Putamen (tissue), 1 donor: ENCODE measurements at regions not wholly inside any gene's neighbourhood (a gene's known extent, or its start where the extent isn't known, plus 50 kb on each side); places are given as distances from the start of the nearest gene placed in this dataset.
A peak's percentile ranks its signal among the peaks of the same experiment; 100 is the strongest.
"Not testable (repeated sequence)": the region's sequence is repeated elsewhere in the genome, so short reads cannot be mapped to it uniquely, and the experiment has no call there.

Source experiments
- DNase-seq: peaks from one replicate; pipeline ENCODE4 v3.0.0-alpha.2; 2016; ENCODE audit warnings: low spot score

DNA sequence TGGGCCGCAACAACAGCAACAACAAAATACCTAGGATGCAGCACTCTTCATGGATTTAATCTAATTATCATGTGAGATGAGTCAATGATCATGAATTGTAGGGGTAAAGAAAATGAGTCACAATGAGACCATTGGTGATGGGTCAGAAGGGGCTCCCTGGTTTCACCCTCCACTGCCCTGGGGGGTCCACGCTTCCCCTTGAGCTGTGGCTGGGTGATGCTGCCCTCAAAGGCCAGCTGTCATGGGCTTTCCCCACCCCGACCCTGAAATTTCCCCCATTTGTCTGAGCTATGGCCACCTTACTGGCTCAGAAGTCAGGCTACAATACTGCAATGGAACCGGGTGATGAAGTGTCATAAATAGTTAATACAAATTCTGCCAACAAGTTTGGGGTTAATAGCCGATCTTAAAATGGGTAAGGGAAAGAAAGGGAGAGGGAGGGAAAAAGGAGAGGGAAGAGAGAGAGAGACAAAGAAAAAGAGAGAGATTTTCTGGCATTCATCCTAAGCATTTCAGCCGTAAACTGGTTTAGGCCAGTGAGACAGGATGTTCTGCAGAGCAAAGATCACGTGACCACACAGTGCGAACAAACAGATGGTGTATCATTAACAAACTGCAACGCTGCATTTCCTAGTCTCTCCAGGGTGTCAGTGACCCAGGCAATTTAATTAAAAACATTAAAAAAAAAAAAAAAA is 143.4 kb upstream of the ERRFI1 start:
- peak; percentile 7 for DNase-seq

DNA sequence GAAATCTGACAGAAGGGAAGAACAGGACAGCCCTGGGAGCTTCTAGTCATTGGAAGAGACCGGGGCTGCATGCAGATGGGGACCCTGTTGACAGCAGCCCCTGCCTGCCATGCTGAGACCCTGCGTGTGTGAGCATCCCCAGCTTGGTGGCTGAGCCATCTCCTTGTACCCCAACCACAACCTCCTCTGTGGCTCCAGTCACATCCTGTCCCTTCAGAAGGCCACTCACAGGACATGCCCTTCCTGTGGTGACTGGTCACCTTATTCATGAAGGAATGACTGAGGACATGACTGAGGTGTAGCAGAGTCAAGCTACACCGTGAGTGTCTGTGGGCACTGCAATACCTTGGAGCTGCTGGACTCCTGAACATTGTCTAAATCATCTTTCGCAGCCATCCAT is 141.8 kb upstream of the ERRFI1 start:
- DNase-seq, result no peak

DNA sequence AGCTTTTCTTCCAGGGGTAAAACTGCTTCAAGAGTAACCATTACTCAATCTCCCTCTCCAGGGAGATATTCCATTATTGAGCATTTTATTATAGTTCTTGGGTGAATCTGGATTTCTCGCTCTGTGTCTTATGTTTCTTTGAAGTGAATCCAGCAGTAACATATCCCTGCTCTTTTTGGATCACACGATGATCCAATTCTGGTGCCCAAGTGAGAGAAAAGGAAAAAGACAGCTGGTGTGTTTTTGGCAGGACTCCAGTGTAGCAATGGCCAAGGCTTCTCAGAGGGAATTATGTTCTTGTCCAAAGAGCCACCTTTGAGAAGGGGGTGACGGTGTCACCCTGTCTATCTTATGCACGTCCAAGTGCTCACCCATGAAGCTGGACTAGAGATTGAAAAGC is 140.3 kb upstream of the ERRFI1 start:
- DNase-seq, result no peak

- DNase-seq, result no peak
Observed at GRCh38 chr1:8165595-8166360, 139.7 kb upstream of the ERRFI1 start.

GRCh38 chr1:8164670-8165069 is 138.6 kb upstream of the ERRFI1 start:
- no peak for DNase-seq

DNA sequence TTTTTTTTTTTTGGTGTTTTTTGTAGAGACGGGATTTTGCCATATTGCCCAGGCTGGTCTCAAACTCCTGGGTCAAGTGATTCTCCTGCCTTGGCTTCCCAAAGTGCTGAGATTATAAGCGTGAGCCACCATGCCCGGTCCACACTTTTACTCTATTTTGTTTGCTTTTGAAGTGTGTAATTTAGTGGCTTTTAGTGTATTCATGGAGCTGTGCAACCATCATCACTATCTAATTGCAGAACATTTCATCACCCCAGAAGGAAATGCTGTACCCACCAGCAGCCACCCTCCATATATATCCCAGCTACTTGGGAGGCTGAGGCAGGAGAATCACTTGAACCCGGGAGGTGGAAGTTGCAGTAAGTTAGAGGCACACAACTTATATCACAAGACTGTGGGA is 136.9 kb upstream of the ERRFI1 start:
- no peak for DNase-seq

GRCh38 chr1:8162168-8162567 is 136.1 kb upstream of the ERRFI1 start:
- DNase-seq, result no peak

GRCh38 chr1:8161546-8162105 is 135.5 kb upstream of the ERRFI1 start:
- DNase-seq, result no peak

GRCh38 chr1:8159470-8160024 is 133.4 kb upstream of the ERRFI1 start:
- no peak for DNase-seq

GRCh38 chr1:8158995-8159394 is 132.9 kb upstream of the ERRFI1 start:
- DNase-seq, result no peak

DNA sequence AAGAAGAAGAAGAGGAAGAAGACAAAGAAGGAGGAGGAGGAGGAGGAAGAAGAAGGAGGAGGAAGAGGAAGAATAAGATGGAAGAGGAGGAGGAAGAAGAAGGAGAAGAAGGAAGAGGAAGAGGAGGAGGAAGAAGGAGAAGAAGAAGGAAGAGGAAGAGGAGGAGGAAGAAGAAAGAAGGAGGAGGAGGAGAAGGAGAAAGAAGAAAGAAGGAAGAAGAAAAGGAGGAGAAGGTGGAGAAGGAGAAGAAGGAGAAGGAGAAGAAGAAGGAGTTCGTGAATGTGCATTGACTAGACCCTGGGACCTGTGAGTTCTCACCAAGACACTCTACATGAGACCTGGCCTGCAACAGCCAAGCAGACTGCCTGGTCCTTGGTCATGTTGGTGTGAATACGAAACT is 131.7 kb upstream of the ERRFI1 start:
- no peak for DNase-seq

DNA sequence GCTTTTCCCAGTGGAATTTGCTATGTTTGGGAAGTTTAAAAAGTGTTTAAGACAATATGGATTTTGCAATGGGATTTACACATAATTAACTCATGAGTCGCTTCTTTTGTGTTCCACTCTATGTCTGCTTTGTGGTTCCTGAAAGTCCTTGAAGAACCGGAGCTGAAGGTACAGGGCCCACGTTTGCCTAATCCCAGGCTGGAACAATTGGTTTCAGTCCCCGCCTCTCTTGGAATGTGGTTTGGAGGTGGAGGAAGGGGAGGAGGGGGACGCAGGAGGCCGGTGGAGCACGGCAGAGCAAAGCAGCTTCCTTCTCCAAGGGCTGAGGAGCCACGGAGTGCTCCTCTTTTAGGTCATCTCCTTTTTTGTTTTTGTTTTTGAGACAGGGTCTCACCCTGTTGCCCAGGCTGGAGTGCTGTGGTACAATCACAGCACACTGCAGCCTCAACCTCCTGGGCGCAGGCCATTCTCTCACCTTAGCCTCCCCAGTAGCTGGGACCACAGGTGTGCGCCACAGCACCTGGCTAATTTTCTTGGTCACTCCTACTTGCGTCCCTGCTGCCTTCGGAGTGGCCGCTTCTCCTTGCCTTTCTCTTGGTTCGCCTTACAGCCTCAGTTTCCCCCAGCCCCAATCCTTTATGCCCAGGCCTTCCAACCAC is 129.5 kb upstream of the ERRFI1 start:
- DNase-seq, result no peak

GRCh38 chr1:8154621-8155052 is 128.5 kb upstream of the ERRFI1 start:
- no peak for DNase-seq

DNA sequence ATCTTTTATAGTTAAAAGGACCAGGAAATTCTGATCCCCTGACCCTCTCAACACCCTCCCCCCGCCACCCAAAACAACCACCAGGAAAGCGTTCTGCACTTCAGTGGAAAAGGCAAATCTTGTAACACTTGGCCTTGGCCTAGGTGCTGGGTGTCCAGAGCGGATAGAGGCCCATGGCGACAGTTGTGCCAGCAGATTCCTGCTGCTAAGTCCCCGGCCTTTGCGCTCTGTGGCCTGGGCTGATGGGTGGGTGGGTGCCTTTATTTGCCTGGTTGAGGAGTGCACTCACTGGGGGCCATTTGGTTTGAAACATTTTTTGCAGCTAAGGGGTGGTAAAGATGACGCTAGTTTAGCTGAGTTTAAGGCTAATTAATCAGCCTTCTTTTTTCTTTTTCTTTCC is 127.9 kb upstream of the ERRFI1 start:
- DNase-seq, result no peak

GRCh38 chr1:8152731-8153702 is 126.9 kb upstream of the ERRFI1 start:
- no peak for DNase-seq

DNA sequence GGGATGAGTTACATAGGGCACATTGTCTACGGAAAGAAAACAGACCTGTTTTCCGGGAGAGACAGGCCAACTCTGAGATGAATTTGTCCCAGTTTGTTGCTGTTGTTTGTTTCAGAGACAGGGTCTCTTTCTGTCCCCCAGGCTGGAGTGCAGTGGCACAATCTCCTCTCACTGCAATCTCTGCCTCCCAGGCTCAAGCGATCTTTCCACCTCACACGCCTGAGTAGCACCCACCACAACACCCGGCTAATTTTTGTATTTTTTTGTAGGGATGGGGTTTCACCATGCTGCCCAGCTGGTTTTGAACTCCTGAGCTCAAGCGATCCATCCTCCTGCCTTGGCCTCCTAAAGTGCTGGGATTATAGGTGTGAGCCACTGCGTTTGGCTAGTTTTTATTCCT is 125.5 kb upstream of the ERRFI1 start:
- DNase-seq, result no peak

DNA sequence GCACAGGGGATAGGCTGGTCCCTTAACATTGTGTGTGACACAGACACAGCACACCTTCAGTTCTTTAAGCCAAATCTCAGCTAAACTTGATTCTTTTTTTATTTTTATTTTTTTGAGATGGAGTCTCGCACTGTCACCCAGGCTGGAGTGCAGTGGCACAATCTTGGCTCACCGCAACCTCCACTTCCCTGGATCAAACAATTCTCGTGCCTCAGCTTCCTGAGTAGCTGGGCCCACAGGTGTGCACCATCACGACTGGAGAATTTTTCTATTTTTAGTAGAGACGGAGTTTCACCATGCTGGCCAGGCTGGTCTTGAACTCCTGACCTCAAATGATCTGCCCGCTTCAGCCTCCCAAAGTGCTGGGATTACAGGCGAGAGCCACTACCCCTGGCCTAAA is 123.6 kb upstream of the ERRFI1 start:
- not testable (repeated sequence) for DNase-seq

GRCh38 chr1:8147956-8148355 is 121.8 kb upstream of the ERRFI1 start:
- DNase-seq, result no peak

DNA sequence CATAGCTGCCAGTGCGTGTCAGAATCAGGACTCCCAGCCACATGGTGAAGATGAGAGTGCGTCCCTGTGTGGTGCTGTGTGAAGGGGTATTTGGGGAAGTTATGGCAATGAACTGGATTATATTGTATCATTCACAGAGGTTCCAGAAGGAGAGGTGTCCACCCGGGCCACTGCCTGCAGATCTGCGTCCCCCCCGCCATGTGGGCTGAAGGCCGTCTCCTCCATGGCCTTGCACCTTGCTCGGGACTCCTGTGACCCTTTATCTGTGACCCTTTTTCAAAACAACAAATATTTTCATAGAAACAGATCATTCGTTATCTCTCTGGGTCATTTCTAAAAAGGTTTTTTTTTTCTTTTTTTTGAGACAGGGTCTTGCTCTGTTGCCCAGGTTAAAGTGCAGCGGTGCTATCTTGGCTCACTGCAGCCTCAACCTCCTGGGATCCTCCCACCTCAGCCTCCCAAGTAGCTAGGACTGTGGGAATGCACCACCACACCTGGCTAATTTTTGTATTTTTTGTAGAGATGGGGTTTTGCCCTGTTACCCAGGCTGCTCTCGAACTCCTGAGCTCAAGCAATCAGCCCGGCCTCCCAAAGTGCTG is 120.2 kb upstream of the ERRFI1 start:
- DNase-seq, result no peak

GRCh38 chr1:8145545-8146202 is 119.6 kb upstream of the ERRFI1 start:
- no peak for DNase-seq
